ENCODE measurements at regions not wholly inside any gene's neighbourhood (a gene's known extent, or its start where the extent isn't known, plus 50 kb on each side); places are given as distances from the start of the nearest gene placed in this dataset.

- Histone ChIP-seq H3K27me3 (ENCODE audit: low read depth, low read length) (no peaks in the 10 kb centered on the region), H3K36me3 (ENCODE audit: control insufficient read depth in 1 of 2, insufficient read depth in 2 of 2, low read length in 2 of 2) (no peaks in the 10 kb centered on the region), H3K4me1 (ENCODE audit: control insufficient read depth in 1 of 2, insufficient read depth in 2 of 2, low read length in 2 of 2) (peaks cover 0 to 3% of the 10 kb centered on the region in 2 donors), H3K4me3 (ENCODE audit: low read depth in 1 of 2, low read length in 2 of 2) (no peak overlapping the region), H3K27ac (ENCODE audit: low read length) (no peak overlapping the region), H3K9me3 (ENCODE audit: control insufficient read depth in 1 of 2, low read length in 2 of 2) (no peaks in the 10 kb centered on the region)
These were observed 406.3 kb downstream of the SPRY1 start for GRCh38 chr4:123802933-123803332.

GRCh38 chr4:123804196-123804721 lies 407.7 kb downstream of the SPRY1 start:
- Histone ChIP-seq H3K4me3 (ENCODE audit: low read depth in 1 of 2, low read length in 2 of 2) (no peak overlapping the region), H3K4me1 (ENCODE audit: control insufficient read depth in 1 of 2, insufficient read depth in 2 of 2, low read length in 2 of 2) (peaks cover 0 to 3% of the 10 kb centered on the region in 2 donors), H3K27me3 (ENCODE audit: low read depth, low read length) (no peaks in the 10 kb centered on the region), H3K36me3 (ENCODE audit: control insufficient read depth in 1 of 2, insufficient read depth in 2 of 2, low read length in 2 of 2) (no peaks in the 10 kb centered on the region), H3K9me3 (ENCODE audit: control insufficient read depth in 1 of 2, low read length in 2 of 2) (no peaks in the 10 kb centered on the region), H3K27ac (ENCODE audit: low read length) (no peak overlapping the region)

GRCh38 chr4:123806056-123806455 lies 409.5 kb downstream of the SPRY1 start:
- Histone ChIP-seq H3K9me3 (ENCODE audit: control insufficient read depth in 1 of 2, low read length in 2 of 2) (no peaks in the 10 kb centered on the region), H3K4me3 (ENCODE audit: low read depth in 1 of 2, low read length in 2 of 2) (no peak overlapping the region), H3K27ac (ENCODE audit: low read length) (no peak overlapping the region), H3K4me1 (ENCODE audit: control insufficient read depth in 1 of 2, insufficient read depth in 2 of 2, low read length in 2 of 2) (peaks cover 0 to 3% of the 10 kb centered on the region in 2 donors), H3K27me3 (ENCODE audit: low read depth, low read length) (no peaks in the 10 kb centered on the region), H3K36me3 (ENCODE audit: control insufficient read depth in 1 of 2, insufficient read depth in 2 of 2, low read length in 2 of 2) (no peaks in the 10 kb centered on the region)

GRCh38 chr4:123807187-123807586 lies 410.6 kb downstream of the SPRY1 start:
- H3K4me3 ChIP-seq (ENCODE audit: low read depth in 1 of 2, low read length in 2 of 2), result no peak overlapping the region
- H3K36me3 ChIP-seq (ENCODE audit: control insufficient read depth in 1 of 2, insufficient read depth in 2 of 2, low read length in 2 of 2), result no peaks in the 10 kb centered on the region
- no peak overlapping the region for H3K27ac ChIP-seq (ENCODE audit: low read length)
- no peaks in the 10 kb centered on the region for H3K27me3 ChIP-seq (ENCODE audit: low read depth, low read length)
- peaks cover 0 to 8% of the 10 kb centered on the region in 2 donors for H3K4me1 ChIP-seq (ENCODE audit: control insufficient read depth in 1 of 2, insufficient read depth in 2 of 2, low read length in 2 of 2)
- H3K9me3 ChIP-seq (ENCODE audit: control insufficient read depth in 1 of 2, low read length in 2 of 2), result no peaks in the 10 kb centered on the region

GRCh38 chr4:123807866-123808265 lies 411.3 kb downstream of the SPRY1 start:
- Histone ChIP-seq H3K36me3 (ENCODE audit: control insufficient read depth in 1 of 2, insufficient read depth in 2 of 2, low read length in 2 of 2) (no peaks in the 10 kb centered on the region), H3K4me1 (ENCODE audit: control insufficient read depth in 1 of 2, insufficient read depth in 2 of 2, low read length in 2 of 2) (peaks cover 0 to 5% of the 10 kb centered on the region in 2 donors), H3K27me3 (ENCODE audit: low read depth, low read length) (no peaks in the 10 kb centered on the region), H3K4me3 (ENCODE audit: low read depth in 1 of 2, low read length in 2 of 2) (no peak overlapping the region), H3K9me3 (ENCODE audit: control insufficient read depth in 1 of 2, low read length in 2 of 2) (no peaks in the 10 kb centered on the region), H3K27ac (ENCODE audit: low read length) (no peak overlapping the region)

- Histone ChIP-seq H3K27me3 (ENCODE audit: low read depth, low read length) (no peaks in the 10 kb centered on the region), H3K4me3 (ENCODE audit: low read depth in 1 of 2, low read length in 2 of 2) (no peak overlapping the region), H3K9me3 (ENCODE audit: control insufficient read depth in 1 of 2, low read length in 2 of 2) (no peaks in the 10 kb centered on the region), H3K4me1 (ENCODE audit: control insufficient read depth in 1 of 2, insufficient read depth in 2 of 2, low read length in 2 of 2) (peaks cover 0 to 5% of the 10 kb centered on the region in 2 donors), H3K36me3 (ENCODE audit: control insufficient read depth in 1 of 2, insufficient read depth in 2 of 2, low read length in 2 of 2) (no peaks in the 10 kb centered on the region), H3K27ac (ENCODE audit: low read length) (no peak overlapping the region)
These were observed 413.3 kb downstream of the SPRY1 start for GRCh38 chr4:123809864-123810263.

- peaks cover 0 to 5% of the 10 kb centered on the region in 2 donors for H3K4me1 ChIP-seq (ENCODE audit: control insufficient read depth in 1 of 2, insufficient read depth in 2 of 2, low read length in 2 of 2)
- H3K36me3 ChIP-seq (ENCODE audit: control insufficient read depth in 1 of 2, insufficient read depth in 2 of 2, low read length in 2 of 2), result no peaks in the 10 kb centered on the region
- no peaks in the 10 kb centered on the region for H3K27me3 ChIP-seq (ENCODE audit: low read depth, low read length)
- H3K9me3 ChIP-seq (ENCODE audit: control insufficient read depth in 1 of 2, low read length in 2 of 2), result no peaks in the 10 kb centered on the region
- H3K27ac ChIP-seq (ENCODE audit: low read length), result peak overlapping the region; percentile 15
- peak overlapping the region in 1 of 2 donors; percentile 12 for H3K4me3 ChIP-seq (ENCODE audit: low read depth in 1 of 2, low read length in 2 of 2)
These were observed 415.4 kb downstream of the SPRY1 start for GRCh38 chr4:123812066-123812390.

- H3K4me1 ChIP-seq (ENCODE audit: control insufficient read depth in 1 of 2, insufficient read depth in 2 of 2, low read length in 2 of 2), result peaks cover 0 to 5% of the 10 kb centered on the region in 2 donors
- no peaks in the 10 kb centered on the region for H3K36me3 ChIP-seq (ENCODE audit: control insufficient read depth in 1 of 2, insufficient read depth in 2 of 2, low read length in 2 of 2)
- H3K9me3 ChIP-seq (ENCODE audit: control insufficient read depth in 1 of 2, low read length in 2 of 2), result no peaks in the 10 kb centered on the region
- H3K27ac ChIP-seq (ENCODE audit: low read length), result no peak overlapping the region
- H3K4me3 ChIP-seq (ENCODE audit: low read depth in 1 of 2, low read length in 2 of 2), result no peak overlapping the region
- H3K27me3 ChIP-seq (ENCODE audit: low read depth, low read length), result no peaks in the 10 kb centered on the region
These were observed 417.3 kb downstream of the SPRY1 start for GRCh38 chr4:123813901-123814300.

- no peak overlapping the region for H3K4me3 ChIP-seq (ENCODE audit: low read depth in 1 of 2, low read length in 2 of 2)
- H3K36me3 ChIP-seq (ENCODE audit: control insufficient read depth in 1 of 2, insufficient read depth in 2 of 2, low read length in 2 of 2), result no peaks in the 10 kb centered on the region
- H3K27me3 ChIP-seq (ENCODE audit: low read depth, low read length), result no peaks in the 10 kb centered on the region
- no peaks in the 10 kb centered on the region for H3K9me3 ChIP-seq (ENCODE audit: control insufficient read depth in 1 of 2, low read length in 2 of 2)
- no peak overlapping the region for H3K27ac ChIP-seq (ENCODE audit: low read length)
- H3K4me1 ChIP-seq (ENCODE audit: control insufficient read depth in 1 of 2, insufficient read depth in 2 of 2, low read length in 2 of 2), result peaks cover 0 to 1% of the 10 kb centered on the region in 2 donors
These were observed 419.9 kb downstream of the SPRY1 start for GRCh38 chr4:123816462-123816861.

GRCh38 chr4:123817025-123817688 lies 420.6 kb downstream of the SPRY1 start:
- no peaks in the 10 kb centered on the region for H3K27me3 ChIP-seq (ENCODE audit: low read depth, low read length)
- H3K27ac ChIP-seq (ENCODE audit: low read length), result no peak overlapping the region
- H3K9me3 ChIP-seq (ENCODE audit: control insufficient read depth in 1 of 2, low read length in 2 of 2), result no peaks in the 10 kb centered on the region
- no peaks in the 10 kb centered on the region for H3K36me3 ChIP-seq (ENCODE audit: control insufficient read depth in 1 of 2, insufficient read depth in 2 of 2, low read length in 2 of 2)
- H3K4me3 ChIP-seq (ENCODE audit: low read depth in 1 of 2, low read length in 2 of 2), result no peak overlapping the region
- H3K4me1 ChIP-seq (ENCODE audit: control insufficient read depth in 1 of 2, insufficient read depth in 2 of 2, low read length in 2 of 2), result no peaks in the 10 kb centered on the region

- no peak overlapping the region for H3K4me3 ChIP-seq (ENCODE audit: low read depth in 1 of 2, low read length in 2 of 2)
- H3K9me3 ChIP-seq (ENCODE audit: control insufficient read depth in 1 of 2, low read length in 2 of 2), result no peaks in the 10 kb centered on the region
- no peaks in the 10 kb centered on the region for H3K4me1 ChIP-seq (ENCODE audit: control insufficient read depth in 1 of 2, insufficient read depth in 2 of 2, low read length in 2 of 2)
- H3K36me3 ChIP-seq (ENCODE audit: control insufficient read depth in 1 of 2, insufficient read depth in 2 of 2, low read length in 2 of 2), result no peaks in the 10 kb centered on the region
- no peak overlapping the region for H3K27ac ChIP-seq (ENCODE audit: low read length)
- H3K27me3 ChIP-seq (ENCODE audit: low read depth, low read length), result no peaks in the 10 kb centered on the region
These were observed 422.9 kb downstream of the SPRY1 start for GRCh38 chr4:123819362-123820035.
